ENCODE measurements at regions not wholly inside any gene's neighbourhood (a gene's known extent, or its start where the extent isn't known, plus 50 kb on each side); places are given as distances from the start of the nearest gene placed in this dataset.

DNA sequence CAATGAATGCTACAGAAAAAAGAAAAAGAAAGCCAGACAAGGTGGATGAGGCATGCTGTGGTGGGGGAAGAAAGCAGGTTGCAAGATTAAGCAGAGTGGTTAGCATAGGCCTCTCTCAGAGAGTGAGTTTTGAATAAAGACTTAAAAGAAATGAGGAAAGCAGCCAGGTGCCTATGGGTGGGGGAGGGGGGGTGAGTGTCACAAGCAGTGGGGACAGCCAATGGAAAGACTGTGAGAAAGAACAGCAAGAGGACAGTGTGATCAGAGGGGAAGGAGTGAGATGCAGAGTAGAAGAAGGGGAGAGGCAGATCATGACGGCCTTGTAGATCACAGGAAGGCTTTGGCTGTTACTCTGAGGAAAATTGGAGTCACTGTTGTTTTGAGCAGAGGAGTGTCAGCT lies 162.5 kb downstream of the SOX3 start:
- no peaks in the 10 kb centered on the region for H3K4me1 ChIP-seq (ENCODE audit: control insufficient read depth, insufficient read depth, low read length, unreplicated experiment)
- no peak overlapping the region for H2AFZ ChIP-seq (ENCODE audit: low read length, unreplicated experiment)

DNA sequence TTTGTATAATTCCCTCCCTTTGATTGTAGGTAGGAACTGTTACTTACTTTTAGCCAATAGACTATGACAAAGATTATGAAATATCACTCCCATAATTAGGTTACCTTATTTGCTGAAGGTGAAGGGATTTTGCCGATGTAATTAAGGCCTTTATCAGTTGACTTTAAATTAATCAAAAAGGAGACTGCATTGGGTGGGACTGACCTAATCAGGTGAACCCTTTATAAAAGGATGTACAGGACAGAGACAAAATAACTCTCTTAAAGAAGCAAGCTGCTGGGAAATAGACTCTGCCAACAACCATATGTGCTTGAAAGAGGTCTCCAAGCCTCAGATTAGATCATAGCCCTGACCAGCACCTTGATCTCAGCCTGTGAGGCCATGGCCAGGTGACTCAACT lies 167.6 kb downstream of the SOX3 start:
- no peak overlapping the region for H3K4me3 ChIP-seq (ENCODE audit: low read depth, low read length)
- no peak overlapping the region for H3K27ac ChIP-seq (ENCODE audit: low read depth, low read length)
- H3K36me3 ChIP-seq (ENCODE audit: insufficient read depth, low read length) = no peaks in the 10 kb centered on the region
- no peaks in the 10 kb centered on the region for H3K79me2 ChIP-seq (ENCODE audit: control insufficient read depth, insufficient read depth, low read length, unreplicated experiment)
- no peak overlapping the region for H2AFZ ChIP-seq (ENCODE audit: low read length, unreplicated experiment)
- H3K4me1 ChIP-seq (ENCODE audit: control insufficient read depth, insufficient read depth, low read length, unreplicated experiment) = no peaks in the 10 kb centered on the region
- H3K27me3 ChIP-seq (ENCODE audit: insufficient read depth, low read length) = no peaks in the 10 kb centered on the region

More for the DNA sequence above, 162.5 kb downstream of the SOX3 start:
- H3K27ac ChIP-seq (ENCODE audit: low read depth, low read length) = no peak overlapping the region
- H3K27me3 ChIP-seq (ENCODE audit: insufficient read depth, low read length) = no peaks in the 10 kb centered on the region
- H3K4me3 ChIP-seq (ENCODE audit: low read depth, low read length) = no peak overlapping the region
- H3K36me3 ChIP-seq (ENCODE audit: insufficient read depth, low read length) = no peaks in the 10 kb centered on the region
- no peaks in the 10 kb centered on the region for H3K79me2 ChIP-seq (ENCODE audit: control insufficient read depth, insufficient read depth, low read length, unreplicated experiment)

DNA sequence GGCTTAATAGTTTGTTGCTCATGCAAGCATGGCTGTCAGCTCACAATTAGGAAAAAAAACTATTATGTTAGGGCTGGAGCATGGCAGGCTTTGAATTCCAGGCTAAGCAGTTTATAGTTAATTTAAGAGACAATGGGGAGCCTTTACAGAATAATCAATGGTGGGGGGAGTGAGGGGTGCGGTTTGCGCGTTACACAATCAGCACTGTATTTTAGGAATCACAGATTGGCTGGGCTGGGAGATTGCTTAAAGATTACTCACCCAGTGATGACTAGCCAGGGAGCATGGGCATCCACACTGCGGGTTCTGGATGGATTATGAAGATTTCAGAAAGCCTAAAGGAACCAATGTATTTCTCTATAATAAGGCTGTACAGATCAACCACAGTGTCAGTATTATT lies 186.6 kb downstream of the SOX3 start:
- no peak overlapping the region for H2AFZ ChIP-seq (ENCODE audit: low read length, unreplicated experiment)
- H3K4me3 ChIP-seq (ENCODE audit: low read depth, low read length) = no peak overlapping the region
- H3K27ac ChIP-seq (ENCODE audit: low read depth, low read length) = no peak overlapping the region
- H3K79me2 ChIP-seq (ENCODE audit: control insufficient read depth, insufficient read depth, low read length, unreplicated experiment) = no peaks in the 10 kb centered on the region
- H3K36me3 ChIP-seq (ENCODE audit: insufficient read depth, low read length) = no peaks in the 10 kb centered on the region
- H3K27me3 ChIP-seq (ENCODE audit: insufficient read depth, low read length) = no peaks in the 10 kb centered on the region
- no peaks in the 10 kb centered on the region for H3K4me1 ChIP-seq (ENCODE audit: control insufficient read depth, insufficient read depth, low read length, unreplicated experiment)

DNA sequence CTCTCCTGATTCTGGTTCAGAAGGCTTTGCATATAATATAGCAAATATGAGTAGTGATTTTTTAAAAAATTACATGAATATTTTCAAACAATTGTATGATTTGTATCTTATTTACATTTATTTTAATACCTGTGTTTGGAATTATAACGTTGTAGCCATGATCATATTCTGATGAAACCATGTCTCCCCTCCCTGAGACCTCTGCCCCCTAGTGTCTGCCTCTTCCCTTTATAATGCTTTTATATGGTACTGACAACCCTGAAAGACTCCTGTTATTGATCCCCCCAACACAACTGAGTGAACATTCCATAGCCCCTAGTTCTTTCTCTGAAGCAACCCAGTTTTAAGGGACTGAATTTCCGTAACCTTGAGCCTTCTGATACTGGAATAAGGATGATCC lies 187.4 kb downstream of the SOX3 start:
- Histone ChIP-seq H2AFZ (ENCODE audit: low read length, unreplicated experiment) (no peak overlapping the region), H3K27me3 (ENCODE audit: insufficient read depth, low read length) (no peaks in the 10 kb centered on the region)

DNA sequence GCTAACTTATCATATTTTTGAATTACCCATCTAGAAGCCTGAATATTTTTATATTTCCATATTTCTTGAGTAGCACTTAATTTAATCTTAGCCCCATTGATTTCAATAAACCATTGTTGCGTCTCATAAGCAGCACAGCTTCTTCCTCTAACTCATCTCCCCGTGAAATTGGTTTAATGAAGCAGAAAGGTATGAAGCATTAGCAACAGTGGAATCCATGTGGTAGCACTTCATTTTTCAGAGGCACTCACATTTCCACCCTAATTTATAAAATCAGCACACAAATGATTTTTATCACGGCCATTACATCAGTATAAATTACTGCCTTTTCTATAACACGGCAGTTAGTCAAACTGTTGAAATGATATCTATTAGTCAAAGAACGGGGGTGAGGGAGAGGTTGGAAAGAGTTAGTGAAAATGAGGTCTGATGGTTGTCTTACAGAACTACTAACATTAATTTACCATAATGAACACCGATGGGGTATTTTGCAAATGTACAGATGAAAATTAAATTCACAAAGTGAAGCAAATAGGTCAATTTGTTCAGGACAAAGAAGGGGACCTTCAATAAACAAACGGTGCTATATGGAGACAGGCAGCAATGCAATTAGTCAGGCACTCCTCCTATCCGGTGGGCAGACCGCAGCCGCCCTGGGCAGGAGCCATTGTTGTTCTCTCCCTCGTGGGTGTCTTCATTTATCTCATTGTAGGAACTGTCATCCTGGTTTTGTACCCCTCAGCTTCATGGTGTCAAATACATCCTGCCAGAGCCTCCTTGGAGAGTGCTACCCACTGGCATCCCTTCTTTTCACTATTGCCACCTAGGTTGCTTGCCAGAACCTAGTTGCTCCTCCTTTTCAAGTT lies 205.7 kb downstream of the SOX3 start:
- no peaks in the 10 kb centered on the region for H3K36me3 ChIP-seq (ENCODE audit: insufficient read depth, low read length)
- no peak overlapping the region for H3K27ac ChIP-seq (ENCODE audit: low read depth, low read length)
- H3K79me2 ChIP-seq (ENCODE audit: control insufficient read depth, insufficient read depth, low read length, unreplicated experiment) = no peaks in the 10 kb centered on the region
- no peak overlapping the region for H3K4me3 ChIP-seq (ENCODE audit: low read depth, low read length)
- H3K27me3 ChIP-seq (ENCODE audit: insufficient read depth, low read length) = no peaks in the 10 kb centered on the region
- H2AFZ ChIP-seq (ENCODE audit: low read length, unreplicated experiment) = no peak overlapping the region
- no peaks in the 10 kb centered on the region for H3K4me1 ChIP-seq (ENCODE audit: control insufficient read depth, insufficient read depth, low read length, unreplicated experiment)

More for the DNA sequence above, 187.4 kb downstream of the SOX3 start:
- H3K36me3 ChIP-seq (ENCODE audit: insufficient read depth, low read length) = no peaks in the 10 kb centered on the region
- no peaks in the 10 kb centered on the region for H3K79me2 ChIP-seq (ENCODE audit: control insufficient read depth, insufficient read depth, low read length, unreplicated experiment)
- no peak overlapping the region for H3K4me3 ChIP-seq (ENCODE audit: low read depth, low read length)
- H3K4me1 ChIP-seq (ENCODE audit: control insufficient read depth, insufficient read depth, low read length, unreplicated experiment) = no peaks in the 10 kb centered on the region
- no peak overlapping the region for H3K27ac ChIP-seq (ENCODE audit: low read depth, low read length)

DNA sequence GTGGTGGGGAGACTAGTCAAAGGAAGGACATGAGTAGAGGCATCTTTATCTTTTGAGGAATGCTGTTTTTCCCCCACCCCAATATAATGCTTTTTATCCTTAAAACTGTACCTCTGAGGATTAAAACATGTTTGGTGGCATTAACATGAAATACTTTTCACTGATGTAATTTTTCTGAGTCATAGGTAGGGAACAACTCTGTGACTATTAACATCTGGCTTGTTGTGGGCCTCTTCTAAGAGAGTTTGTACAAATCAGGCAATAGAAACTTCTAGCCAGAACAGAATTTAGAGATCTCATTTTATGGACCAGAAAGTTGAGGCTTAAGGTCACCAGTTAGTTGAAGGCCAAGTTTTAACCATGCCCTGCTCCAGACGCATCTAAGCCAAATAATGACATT lies 207.6 kb downstream of the SOX3 start:
- H3K4me1 ChIP-seq (ENCODE audit: control insufficient read depth, insufficient read depth, low read length, unreplicated experiment) = no peaks in the 10 kb centered on the region
- no peaks in the 10 kb centered on the region for H3K27me3 ChIP-seq (ENCODE audit: insufficient read depth, low read length)
- no peak overlapping the region for H3K27ac ChIP-seq (ENCODE audit: low read depth, low read length)
- H3K79me2 ChIP-seq (ENCODE audit: control insufficient read depth, insufficient read depth, low read length, unreplicated experiment) = no peaks in the 10 kb centered on the region
- H3K36me3 ChIP-seq (ENCODE audit: insufficient read depth, low read length) = no peaks in the 10 kb centered on the region
- no peak overlapping the region for H2AFZ ChIP-seq (ENCODE audit: low read length, unreplicated experiment)
- H3K4me3 ChIP-seq (ENCODE audit: low read depth, low read length) = no peak overlapping the region

DNA sequence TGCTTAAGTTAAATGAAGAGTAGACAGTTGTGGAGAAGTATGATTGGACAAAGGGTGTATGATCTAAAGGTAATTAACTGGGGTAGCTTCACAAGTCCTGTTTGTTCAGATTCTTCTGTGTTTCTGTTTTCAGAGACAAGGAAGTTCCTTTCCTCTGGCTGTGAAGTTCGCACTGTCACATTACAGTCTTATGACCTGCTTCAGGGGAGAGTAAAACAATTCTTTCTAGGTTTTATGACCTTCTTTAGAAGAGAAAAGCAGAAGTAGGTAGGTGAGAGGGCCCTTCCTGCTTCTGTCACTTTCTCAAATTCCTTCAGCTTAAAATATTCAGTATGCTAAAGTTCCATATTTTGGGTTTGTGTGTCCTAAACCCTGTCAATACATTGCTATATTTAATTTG lies 211.9 kb downstream of the SOX3 start:
- Histone ChIP-seq H3K4me3 (ENCODE audit: low read depth, low read length) (no peak overlapping the region), H3K27me3 (ENCODE audit: insufficient read depth, low read length) (no peaks in the 10 kb centered on the region), H2AFZ (ENCODE audit: low read length, unreplicated experiment) (no peak overlapping the region), H3K4me1 (ENCODE audit: control insufficient read depth, insufficient read depth, low read length, unreplicated experiment) (no peaks in the 10 kb centered on the region), H3K27ac (ENCODE audit: low read depth, low read length) (no peak overlapping the region), H3K36me3 (ENCODE audit: insufficient read depth, low read length) (no peaks in the 10 kb centered on the region), H3K79me2 (ENCODE audit: control insufficient read depth, insufficient read depth, low read length, unreplicated experiment) (no peaks in the 10 kb centered on the region)

DNA sequence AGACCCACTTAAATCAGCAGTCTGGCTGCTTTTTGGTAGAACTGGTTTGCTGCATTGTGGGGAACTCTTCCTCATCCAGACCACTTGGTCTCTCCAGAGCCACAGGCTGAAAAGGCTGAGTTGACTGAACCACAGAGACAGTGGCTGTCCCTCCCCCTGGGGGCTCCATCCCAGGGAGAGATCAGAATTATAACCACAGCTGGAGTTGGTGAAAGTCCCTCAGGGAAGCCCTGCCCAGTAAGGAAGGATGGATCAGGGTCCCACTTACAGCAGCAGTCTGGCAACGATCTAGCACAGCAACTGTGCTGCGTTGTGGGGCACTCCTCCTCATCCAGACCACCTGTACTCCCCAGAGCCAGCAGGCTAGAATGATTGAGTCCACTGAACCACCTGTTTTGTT lies 212.7 kb downstream of the SOX3 start:
- Histone ChIP-seq H3K36me3 (ENCODE audit: insufficient read depth, low read length) (no peaks in the 10 kb centered on the region), H3K4me1 (ENCODE audit: control insufficient read depth, insufficient read depth, low read length, unreplicated experiment) (no peaks in the 10 kb centered on the region), H3K79me2 (ENCODE audit: control insufficient read depth, insufficient read depth, low read length, unreplicated experiment) (no peaks in the 10 kb centered on the region), H3K27ac (ENCODE audit: low read depth, low read length) (no peak overlapping the region), H3K27me3 (ENCODE audit: insufficient read depth, low read length) (no peaks in the 10 kb centered on the region), H3K4me3 (ENCODE audit: low read depth, low read length) (no peak overlapping the region), H2AFZ (ENCODE audit: low read length, unreplicated experiment) (no peak overlapping the region)

DNA sequence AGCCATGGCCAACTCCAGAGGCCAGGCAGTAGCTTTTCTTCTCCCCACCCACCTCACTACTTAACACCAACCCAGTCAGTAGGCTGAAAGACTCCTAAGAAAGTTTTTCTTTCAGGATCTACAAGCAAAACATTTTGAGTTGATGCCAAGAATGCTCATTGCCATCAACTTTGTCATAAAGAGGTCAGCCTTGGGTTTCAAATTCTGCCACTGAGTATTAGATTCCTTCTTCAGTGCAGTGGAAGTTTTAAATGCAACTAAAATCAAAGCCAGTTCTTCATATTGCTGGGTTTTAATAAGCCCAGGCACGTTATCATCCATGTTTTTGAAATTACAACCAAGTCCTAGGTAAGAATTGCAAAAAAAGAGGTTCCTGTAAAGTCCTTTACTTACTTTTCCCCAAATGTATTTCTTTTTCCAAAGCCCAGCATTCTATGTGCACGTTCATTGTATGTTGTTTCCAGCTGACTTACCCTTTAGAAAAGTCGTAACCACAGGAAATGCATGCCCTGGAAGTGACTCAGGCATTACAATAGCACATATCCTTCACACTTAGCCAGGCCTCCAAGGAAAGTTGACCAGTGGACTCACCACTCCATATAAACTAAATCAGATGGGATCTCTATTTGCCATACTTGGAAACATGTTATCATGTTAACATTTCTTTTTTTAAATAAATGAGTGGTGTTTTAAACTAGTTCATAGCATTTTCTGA lies 229.9 kb downstream of the SOX3 start:
- H2AFZ ChIP-seq (ENCODE audit: low read length, unreplicated experiment) = no peak overlapping the region
- no peak overlapping the region for H3K27ac ChIP-seq (ENCODE audit: low read depth, low read length)
- no peaks in the 10 kb centered on the region for H3K27me3 ChIP-seq (ENCODE audit: insufficient read depth, low read length)
- no peaks in the 10 kb centered on the region for H3K79me2 ChIP-seq (ENCODE audit: control insufficient read depth, insufficient read depth, low read length, unreplicated experiment)
- H3K4me3 ChIP-seq (ENCODE audit: low read depth, low read length) = no peak overlapping the region
- no peaks in the 10 kb centered on the region for H3K4me1 ChIP-seq (ENCODE audit: control insufficient read depth, insufficient read depth, low read length, unreplicated experiment)
- no peaks in the 10 kb centered on the region for H3K36me3 ChIP-seq (ENCODE audit: insufficient read depth, low read length)

DNA sequence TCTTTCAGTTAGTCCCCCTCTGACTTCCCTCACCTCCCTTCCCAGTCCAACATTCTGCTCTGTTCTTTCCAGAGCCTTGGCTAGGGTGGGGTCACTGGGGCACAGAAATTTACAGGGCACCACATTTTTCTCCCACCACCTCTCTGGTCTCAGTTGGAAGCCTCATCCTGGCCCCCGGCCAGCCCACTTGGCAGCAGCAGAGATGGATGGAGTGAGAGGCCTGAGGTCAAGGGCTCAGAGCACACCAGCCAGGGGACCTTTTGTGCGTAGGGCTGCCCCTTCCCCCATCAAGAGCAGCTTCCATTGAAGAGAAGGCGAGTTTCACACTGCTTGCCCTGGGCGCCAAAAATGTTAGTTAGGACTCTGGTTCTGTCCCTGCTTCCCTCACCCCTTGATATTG lies 230.9 kb downstream of the SOX3 start:
- no peaks in the 10 kb centered on the region for H3K79me2 ChIP-seq (ENCODE audit: control insufficient read depth, insufficient read depth, low read length, unreplicated experiment)
- H3K4me1 ChIP-seq (ENCODE audit: control insufficient read depth, insufficient read depth, low read length, unreplicated experiment) = no peaks in the 10 kb centered on the region
- H3K27ac ChIP-seq (ENCODE audit: low read depth, low read length) = no peak overlapping the region
- H3K4me3 ChIP-seq (ENCODE audit: low read depth, low read length) = no peak overlapping the region
- no peak overlapping the region for H2AFZ ChIP-seq (ENCODE audit: low read length, unreplicated experiment)
- no peaks in the 10 kb centered on the region for H3K27me3 ChIP-seq (ENCODE audit: insufficient read depth, low read length)
- no peaks in the 10 kb centered on the region for H3K36me3 ChIP-seq (ENCODE audit: insufficient read depth, low read length)

DNA sequence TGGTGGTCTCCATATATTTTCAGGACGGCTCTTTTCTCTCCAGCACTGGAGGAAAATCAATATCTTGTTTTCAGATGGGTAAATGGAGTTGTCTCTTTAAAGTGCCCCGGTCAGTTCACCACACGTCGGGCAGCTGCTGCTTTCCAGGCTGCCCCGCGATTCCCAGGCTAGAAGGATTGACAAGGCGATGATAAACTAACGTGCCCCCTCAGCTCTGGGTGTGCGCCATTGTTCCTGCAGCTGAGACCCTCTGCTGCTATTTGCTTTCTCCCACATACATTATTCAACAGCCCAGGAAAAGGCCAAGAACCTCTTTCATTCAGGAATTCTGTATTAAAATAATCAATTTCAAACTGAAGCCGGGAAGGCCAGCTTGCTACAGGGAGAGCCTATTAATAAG lies 254.5 kb downstream of the SOX3 start:
- Histone ChIP-seq H3K4me3 (ENCODE audit: low read depth, low read length) (no peak overlapping the region), H2AFZ (ENCODE audit: low read length, unreplicated experiment) (no peak overlapping the region), H3K36me3 (ENCODE audit: insufficient read depth, low read length) (no peaks in the 10 kb centered on the region), H3K4me1 (ENCODE audit: control insufficient read depth, insufficient read depth, low read length, unreplicated experiment) (no peaks in the 10 kb centered on the region), H3K79me2 (ENCODE audit: control insufficient read depth, insufficient read depth, low read length, unreplicated experiment) (no peaks in the 10 kb centered on the region), H3K27me3 (ENCODE audit: insufficient read depth, low read length) (no peaks in the 10 kb centered on the region), H3K27ac (ENCODE audit: low read depth, low read length) (no peak overlapping the region)
